IMR-90 (cell line): ENCODE measurements at regions not wholly inside any gene's neighbourhood (a gene's known extent, or its start where the extent isn't known, plus 50 kb on each side); places are given as distances from the start of the nearest gene placed in this dataset.

Source experiments
- ATAC-seq: fragments of 200-7000 bp; cut with Tn5 transposase; 2 replicates; pipeline ENCODE4 v1.9.1; 2020; ENCODE audit warnings: low read depth, mild to moderate bottlenecking, moderate library complexity
- BruUV-seq: library from RNA; stranded (reverse); fragments of 400-500 nt; replicated peaks from 2 replicates; lab custom pipeline; 2021; lab: Mats Ljungman, UMichigan
- CTCF ChIA-PET: fragments of 300-600 bp; formaldehyde crosslinking; extraction: SDS; loops from one replicate; lab custom pipeline; 2021; ENCODE audit warnings: antibody characterized with exemption; lab: Yijun Ruan, JAX
- POLR2A ChIA-PET: fragments of 300-600 bp; sonication (Branson Sonifier 250); formaldehyde crosslinking; loops from one replicate; lab custom pipeline; 2022; ENCODE audit warnings: antibody characterized with exemption; ENCODE audit not compliant: unreplicated experiment; lab: Charles Lee
- DNase-seq: peaks from one replicate; pipeline ENCODE4 v3.0.0; 2013
- H2AFZ ChIP-seq: replicated peaks from 2 replicates; pipeline ENCODE3; 2013; ENCODE audit warnings: low read length, mild to moderate bottlenecking; ENCODE audit not compliant: poor library complexity
- H2AK5ac ChIP-seq: 2 replicates; pipeline ENCODE4 v1.6.1; 2013; ENCODE audit warnings: low read depth, low read length, inconsistent platforms
- H2AK9ac ChIP-seq: replicated peaks from 2 replicates; pipeline ENCODE3; 2013; ENCODE audit warnings: mild to moderate bottlenecking, low read depth, low read length, moderate library complexity; ENCODE audit not compliant: poor library complexity
- H2BK120ac ChIP-seq: 2 replicates; pipeline ENCODE4 v1.6.1; 2013; ENCODE audit warnings: low read depth, low read length, inconsistent platforms
- H2BK15ac ChIP-seq: 3 replicates; pipeline ENCODE4 v1.6.1; 2013; ENCODE audit warnings: low read depth, low read length, inconsistent platforms
- H2BK20ac ChIP-seq: 2 replicates; pipeline ENCODE4 v1.6.1; 2013; ENCODE audit warnings: low read depth, mild to moderate bottlenecking, inconsistent platforms, low read length, moderate library complexity
- H2BK5ac ChIP-seq: 2 replicates; pipeline ENCODE4 v1.6.1; 2013; ENCODE audit warnings: mild to moderate bottlenecking, low read depth, low read length, inconsistent platforms; ENCODE audit not compliant: poor library complexity, severe bottlenecking
- H3K14ac ChIP-seq: replicated peaks from 2 replicates; pipeline ENCODE4 v1.6.1; 2013; ENCODE audit warnings: low read depth, low read length, inconsistent platforms
- H3K18ac ChIP-seq: 2 replicates; pipeline ENCODE4 v1.6.1; 2013; ENCODE audit warnings: low read depth, low read length, control low read depth
- H3K23ac ChIP-seq: 2 replicates; pipeline ENCODE4 v1.6.1; 2013; ENCODE audit warnings: low read depth, low read length, inconsistent platforms
- H3K27ac ChIP-seq: 2 replicates; pipeline ENCODE4 v1.5.1; 2013; ENCODE audit warnings: mild to moderate bottlenecking, control low read depth, low read length; ENCODE audit not compliant: insufficient read depth
- H3K27me3 ChIP-seq: 2 replicates; pipeline ENCODE4 v1.6.1; 2013; ENCODE audit warnings: low read length; ENCODE audit not compliant: control insufficient read depth, insufficient read depth
- H3K36me3 ChIP-seq: 2 replicates; pipeline ENCODE4 v1.6.1; 2013; ENCODE audit warnings: low read length, mixed read lengths; ENCODE audit not compliant: control insufficient read depth, insufficient read depth
- H3K4ac ChIP-seq: 2 replicates; pipeline ENCODE4 v1.6.1; 2013; ENCODE audit warnings: low read depth, low read length, inconsistent platforms
- H3K4me1 ChIP-seq: 2 replicates; pipeline ENCODE4 v1.6.1; 2013; ENCODE audit warnings: low read length, mixed read lengths; ENCODE audit not compliant: control insufficient read depth, insufficient read depth
- H3K4me2 ChIP-seq: 2 replicates; pipeline ENCODE4 v1.6.1; 2013; ENCODE audit warnings: low read depth, mild to moderate bottlenecking, control low read depth, low read length, moderate library complexity
- H3K4me3 ChIP-seq: 2 replicates; pipeline ENCODE4 v1.5.1; 2013; ENCODE audit warnings: low read depth, mild to moderate bottlenecking, control low read depth, low read length, moderate library complexity; ENCODE audit not compliant: insufficient read depth
- H3K56ac ChIP-seq: 2 replicates; pipeline ENCODE4 v1.6.1; 2013; ENCODE audit warnings: low read length, inconsistent platforms; ENCODE audit not compliant: insufficient read depth; ENCODE audit errors: extremely low read depth
- H3K79me1 ChIP-seq, 2 experiments: 2 replicates each; pipeline ENCODE4 v1.6.1; 2013; ENCODE audit warnings: low read length in 2 of 2, inconsistent platforms in 1 of 2, low read depth in 1 of 2
- H3K9ac ChIP-seq: 2 replicates; pipeline ENCODE4 v1.6.1; 2013; ENCODE audit warnings: low read depth, low read length, control low read depth
- H3K9me1 ChIP-seq: 2 replicates; pipeline ENCODE4 v1.6.1; 2013; ENCODE audit warnings: low read length, inconsistent platforms; ENCODE audit not compliant: insufficient read depth
- H3K9me3 ChIP-seq: 2 replicates; pipeline ENCODE4 v1.6.1; 2013; ENCODE audit warnings: low read length; ENCODE audit not compliant: control insufficient read depth, insufficient read depth
- H4K20me1 ChIP-seq: 2 replicates; pipeline ENCODE4 v1.6.1; 2013; ENCODE audit warnings: low read length, inconsistent platforms; ENCODE audit not compliant: insufficient read depth
- H4K5ac ChIP-seq: 2 replicates; pipeline ENCODE4 v1.6.1; 2013; ENCODE audit warnings: mild to moderate bottlenecking, low read depth, low read length, control low read depth
- H4K8ac ChIP-seq, 2 experiments: 2 replicates each; pipeline ENCODE4 v1.6.1; 2013; ENCODE audit warnings: low read depth in 2 of 2, low read length in 2 of 2, control low read depth in 1 of 2, inconsistent platforms in 1 of 2
- H4K91ac ChIP-seq: 2 replicates; pipeline ENCODE4 v1.6.1; 2013; ENCODE audit warnings: low read depth, low read length, inconsistent platforms; ENCODE audit not compliant: insufficient read depth
- BHLHE40 ChIP-seq: fragments of 150-350 bp; IDR thresholded peaks from 2 replicates; pipeline ENCODE4 v1.6.1; 2016; ENCODE audit warnings: mild to moderate bottlenecking, low read depth, low read length
- CEBPB ChIP-seq: IDR thresholded peaks from 2 replicates; pipeline ENCODE4 v1.6.1; 2012; ENCODE audit warnings: low read depth, low read length, improper control_type of control experiment
- ELK1 ChIP-seq: fragments of 150-350 bp; IDR thresholded peaks from 2 replicates; pipeline ENCODE4 v1.6.1; 2016; ENCODE audit warnings: low read depth, mild to moderate bottlenecking, low read length, moderate library complexity, borderline replicate concordance
- FOS ChIP-seq: fragments of 150-350 bp; IDR thresholded peaks from 2 replicates; pipeline ENCODE4 v1.6.1; 2016; ENCODE audit warnings: low read depth, low read length
- MAZ ChIP-seq: IDR thresholded peaks from 2 replicates; pipeline ENCODE4 v1.6.1; 2012; ENCODE audit warnings: low read depth, mild to moderate bottlenecking, low read length, improper control_type of control experiment, moderate library complexity, borderline replicate concordance
- MXI1 ChIP-seq: IDR thresholded peaks from 2 replicates; pipeline ENCODE4 v1.6.1; 2012; ENCODE audit warnings: low read depth, mild to moderate bottlenecking, low read length, moderate library complexity, borderline replicate concordance
- NFE2L2 ChIP-seq: fragments of 150-350 bp; IDR thresholded peaks from 2 replicates; pipeline ENCODE4 v1.6.1; 2016; ENCODE audit warnings: low read depth, mild to moderate bottlenecking, low read length
- SMC3 ChIP-seq: fragments of 150-350 bp; IDR thresholded peaks from 2 replicates; pipeline ENCODE4 v1.6.1; 2016; ENCODE audit warnings: low read depth, mild to moderate bottlenecking, antibody characterized with exemption, low read length, moderate library complexity
- WGBS, 2 experiments: methylation state at CpG; one replicate each; pipeline versions ENCODE4 v1.1.5 to v1.1.7; 2013; ENCODE audit warnings: missing lambda C conversion rate in 2 of 2; ENCODE audit not compliant: insufficient read length in 1 of 2; ENCODE audit errors: extremely low coverage in 2 of 2; 5-methylcytosine and 5-hydroxymethylcytosine counted together
- dilution Hi-C: fragments of 300-500 bp; cut with HindIII; formaldehyde crosslinking; loops from one replicate; pipeline ENCODE4 v1.14.3; 2018; ENCODE audit warnings: low sequenced_read_pairs; ENCODE audit not compliant: unreplicated experiment
- in situ Hi-C: fragments of 300-500 bp; cut with MboI; formaldehyde crosslinking; loops from 3 replicates; pipeline ENCODE4 v1.14.3; 2019; ENCODE audit warnings: low sequenced_read_pairs, inconsistent platforms, mixed read lengths
- intact Hi-C: fragments of 100-400 bp; cut with micrococcal nuclease; formaldehyde crosslinking; loops from 2 replicates; pipeline ENCODE4 v1.10.0; 2022

DNA sequence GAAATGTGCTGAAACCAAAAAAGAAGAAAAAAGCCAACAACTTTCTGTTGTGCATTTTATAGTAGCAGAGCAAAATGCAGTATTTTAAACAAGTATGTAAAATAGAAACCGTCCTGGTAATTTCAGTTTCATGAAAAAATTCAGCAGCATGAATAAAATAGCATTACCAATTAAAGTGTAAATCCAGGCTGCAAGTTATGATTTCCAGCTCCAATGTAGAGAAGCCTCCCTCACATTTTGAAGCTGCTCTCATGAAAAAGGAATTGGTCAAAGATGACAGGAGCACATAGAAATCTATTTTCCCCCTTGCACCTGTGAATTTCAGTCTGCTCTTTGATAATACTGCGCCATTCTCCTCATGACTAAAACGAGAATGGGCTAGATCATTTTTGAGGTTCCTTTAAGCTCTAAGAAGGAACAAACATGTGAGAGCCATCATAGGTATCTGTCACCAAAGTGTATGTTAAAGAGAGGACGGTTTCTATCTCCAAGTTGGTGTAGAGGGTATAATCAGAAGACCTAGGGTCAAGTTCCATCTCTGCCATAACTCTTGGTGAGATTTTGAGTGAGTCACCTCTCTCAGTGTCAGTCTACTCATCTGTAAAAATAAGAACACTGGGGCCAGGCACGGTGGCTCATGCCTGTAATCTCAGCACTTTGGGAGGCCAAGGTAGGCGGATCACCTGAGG lies 107.5 kb downstream of the MTPAP start:
- H3K36me3 ChIP-seq = no peaks in the 10 kb centered on the region
- no peak overlapping the region for H2BK5ac ChIP-seq
- no peak overlapping the region for H3K4ac ChIP-seq
- ATAC-seq (no peak), DNase-seq (no peak)
- H3K9me3 ChIP-seq = no peaks in the 10 kb centered on the region
- no peak overlapping the region for H3K4me2 ChIP-seq
- no peak overlapping the region for H3K18ac ChIP-seq
- H4K5ac ChIP-seq = no peak overlapping the region
- in situ Hi-C loops (no loop called here), intact Hi-C loops (loop anchor here (1.0 kb wide), 1 partner anchor 179 kb away; no protein-coding TSS in a partner anchor), dilution Hi-C loops (no loop called here)
- H3K9me1 ChIP-seq = 0 out of 2 replicates have a peak, but pooled peaks cover 3% of the 10 kb centered on the region
- H2AFZ ChIP-seq = no peak overlapping the region
- no CpG with 5 or more reads among the region's 6 CpGs for WGBS, 2 experiments
- H4K8ac ChIP-seq = peak overlapping the region in 1 of 2 experiments; percentile 5; a peak in 1 of 4 replicates
- CTCF ChIA-PET = interaction anchor here (0.7 to 1.4 kb wide), 3 partner anchors 12 to 38 kb away, joined by 3 read pairs; no protein-coding TSS in a partner anchor
- no peak overlapping the region for H3K14ac ChIP-seq
- no peak overlapping the region for H3K27ac ChIP-seq
- no peak overlapping the region; the same call in 1 of the 2 replicates for H3K56ac ChIP-seq
- no peak overlapping the region for H3K9ac ChIP-seq
- H2BK15ac ChIP-seq = 0 out of 3 replicates have a peak overlapping the region, but pooled peaks have one; percentile 2
- BruUV-seq = no TSS peak
- peak overlapping the region; percentile 64; the same call in 1 of the 2 replicates for H2AK5ac ChIP-seq
- H3K4me3 ChIP-seq = no peak overlapping the region
- H2BK20ac ChIP-seq = peak overlapping the region; percentile 58; the same call in 1 of the 2 replicates
- H2BK120ac ChIP-seq = no peak overlapping the region
- H3K23ac ChIP-seq = no peak overlapping the region
- TF ChIP-seq MXI1 (no peak), SMC3 (no peak), ELK1 (no peak), BHLHE40 (no peak), CEBPB (no peak), NFE2L2 (no peak), MAZ (no peak), FOS (no peak)
- POLR2A ChIA-PET = no interaction called here
- H3K27me3 ChIP-seq = no peaks in the 10 kb centered on the region
- H3K4me1 ChIP-seq = no peaks in the 10 kb centered on the region; the same call in 1 of the 2 replicates
- no peaks in the 10 kb centered on the region for H3K79me1 ChIP-seq
- H4K20me1 ChIP-seq = no peaks in the 10 kb centered on the region
- no peak overlapping the region; the same call in 1 of the 2 replicates for H4K91ac ChIP-seq
- H2AK9ac ChIP-seq = no peak overlapping the region
